ENCODE measurements at regions not wholly inside any gene's neighbourhood (a gene's known extent, or its start where the extent isn't known, plus 50 kb on each side); places are given as distances from the start of the nearest gene placed in this dataset.
"Not testable (repeated sequence)": the region's sequence is repeated elsewhere in the genome, so short reads cannot be mapped to it uniquely, and the experiment has no call there.

DNA sequence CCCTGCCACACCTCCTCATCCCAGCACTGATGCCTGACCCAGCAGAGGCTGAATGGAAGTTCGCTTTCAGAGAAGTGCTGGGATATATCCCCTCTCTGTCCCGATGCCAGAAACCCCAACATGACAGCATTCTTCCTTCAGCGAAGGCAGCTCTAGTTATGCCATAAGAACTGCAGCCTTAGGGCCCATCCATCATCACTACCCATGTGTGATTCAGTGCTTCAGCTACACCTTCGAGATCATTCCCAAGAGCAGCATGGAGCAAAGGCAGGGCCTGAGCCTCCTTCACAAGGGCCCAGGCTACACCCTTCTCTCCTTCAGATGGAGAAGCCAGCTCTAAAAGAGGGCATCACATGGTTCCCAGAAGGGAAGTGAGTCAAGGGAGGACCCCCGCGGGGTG is 198.0 kb downstream of the TBC1D2B start:
- TF ChIP-seq, protein P1, sequence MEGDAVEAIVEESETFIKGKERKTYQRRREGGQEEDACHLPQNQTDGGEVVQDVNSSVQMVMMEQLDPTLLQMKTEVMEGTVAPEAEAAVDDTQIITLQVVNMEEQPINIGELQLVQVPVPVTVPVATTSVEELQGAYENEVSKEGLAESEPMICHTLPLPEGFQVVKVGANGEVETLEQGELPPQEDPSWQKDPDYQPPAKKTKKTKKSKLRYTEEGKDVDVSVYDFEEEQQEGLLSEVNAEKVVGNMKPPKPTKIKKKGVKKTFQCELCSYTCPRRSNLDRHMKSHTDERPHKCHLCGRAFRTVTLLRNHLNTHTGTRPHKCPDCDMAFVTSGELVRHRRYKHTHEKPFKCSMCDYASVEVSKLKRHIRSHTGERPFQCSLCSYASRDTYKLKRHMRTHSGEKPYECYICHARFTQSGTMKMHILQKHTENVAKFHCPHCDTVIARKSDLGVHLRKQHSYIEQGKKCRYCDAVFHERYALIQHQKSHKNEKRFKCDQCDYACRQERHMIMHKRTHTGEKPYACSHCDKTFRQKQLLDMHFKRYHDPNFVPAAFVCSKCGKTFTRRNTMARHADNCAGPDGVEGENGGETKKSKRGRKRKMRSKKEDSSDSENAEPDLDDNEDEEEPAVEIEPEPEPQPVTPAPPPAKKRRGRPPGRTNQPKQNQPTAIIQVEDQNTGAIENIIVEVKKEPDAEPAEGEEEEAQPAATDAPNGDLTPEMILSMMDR (IDR thresholded peaks at IDR 0.05) = not testable (repeated sequence)
- TF ChIP-seq POLR2A, POLR2AphosphoS5 (IDR thresholded peaks at IDR 0.05): not testable (repeated sequence)
